ENCODE measurements at regions not wholly inside any gene's neighbourhood (a gene's known extent, or its start where the extent isn't known, plus 50 kb on each side); places are given as distances from the start of the nearest gene placed in this dataset.
"Not testable (repeated sequence)": the region's sequence is repeated elsewhere in the genome, so short reads cannot be mapped to it uniquely, and the experiment has no call there.

DNA sequence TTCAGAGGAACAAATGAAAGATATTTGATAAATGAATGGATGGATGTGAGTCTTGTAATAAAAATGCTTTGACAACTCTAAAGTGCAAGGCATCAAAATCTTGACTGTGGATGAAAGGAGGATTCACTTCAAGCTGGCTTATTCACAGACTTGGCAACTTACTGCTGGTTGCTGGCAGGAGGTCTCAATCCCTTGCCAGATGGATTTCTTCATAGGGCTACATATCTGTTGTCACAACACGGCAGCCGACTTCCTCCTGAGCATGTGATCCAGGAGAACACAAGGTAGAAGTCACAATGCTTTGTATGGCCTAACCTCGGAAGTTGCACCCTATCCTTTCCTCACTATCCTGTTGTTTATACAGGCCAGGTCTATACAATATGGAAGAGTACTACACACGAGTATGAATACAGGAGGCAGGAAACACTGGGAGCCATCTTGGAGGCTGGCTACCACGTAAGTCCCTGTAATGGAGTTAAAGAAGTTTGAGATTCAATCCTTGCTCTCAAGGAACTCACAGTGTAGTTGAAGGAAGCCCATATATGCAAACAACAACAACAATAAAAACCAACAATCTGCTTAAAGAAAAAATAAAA is 97.9 kb downstream of the ID4 start:
- peaks cover under 1 to 5% of the 10 kb centered on the region in 2 donors for H3K27me3 Mint-ChIP-seq
- no peaks in the 10 kb centered on the region for H3K9me3 Mint-ChIP-seq
- no peak overlapping the region for H3K4me3 Mint-ChIP-seq
- no peaks in the 10 kb centered on the region for H3K4me1 Mint-ChIP-seq (ENCODE audit: low read depth in 2 of 2)
- DNase-seq (ENCODE audit: low spot score) (no peak), ATAC-seq (no peak)
- H3K36me3 Mint-ChIP-seq, result no peaks in the 10 kb centered on the region
- no peak overlapping the region for H3K27ac Mint-ChIP-seq

DNA sequence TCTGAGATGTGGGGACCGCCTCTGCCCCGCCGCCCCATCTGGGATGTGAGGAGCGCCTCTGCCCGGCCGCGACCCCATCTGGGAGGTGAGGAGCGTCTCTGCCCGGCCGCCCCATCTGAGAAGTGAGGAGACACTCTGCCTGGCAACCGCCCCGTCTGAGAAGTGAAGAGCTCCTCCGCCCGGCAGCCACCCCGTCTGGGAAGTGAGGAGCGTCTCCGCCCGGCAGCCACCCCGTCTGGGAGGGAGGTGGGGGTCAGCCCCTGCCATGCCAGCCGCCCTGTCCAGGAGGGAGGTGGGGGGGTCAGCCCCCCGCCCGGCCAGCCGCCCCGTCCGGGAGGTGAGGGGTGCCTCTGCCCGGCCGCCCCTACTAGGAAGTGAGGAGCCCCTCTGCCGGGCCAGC is 102.2 kb downstream of the ID4 start:
- H3K27me3 Mint-ChIP-seq; H3K4me3 Mint-ChIP-seq; ATAC-seq; H3K9me3 Mint-ChIP-seq; DNase-seq (ENCODE audit: low spot score); H3K4me1 Mint-ChIP-seq (ENCODE audit: low read depth in 2 of 2); H3K27ac Mint-ChIP-seq; H3K36me3 Mint-ChIP-seq: not testable (repeated sequence)

DNA sequence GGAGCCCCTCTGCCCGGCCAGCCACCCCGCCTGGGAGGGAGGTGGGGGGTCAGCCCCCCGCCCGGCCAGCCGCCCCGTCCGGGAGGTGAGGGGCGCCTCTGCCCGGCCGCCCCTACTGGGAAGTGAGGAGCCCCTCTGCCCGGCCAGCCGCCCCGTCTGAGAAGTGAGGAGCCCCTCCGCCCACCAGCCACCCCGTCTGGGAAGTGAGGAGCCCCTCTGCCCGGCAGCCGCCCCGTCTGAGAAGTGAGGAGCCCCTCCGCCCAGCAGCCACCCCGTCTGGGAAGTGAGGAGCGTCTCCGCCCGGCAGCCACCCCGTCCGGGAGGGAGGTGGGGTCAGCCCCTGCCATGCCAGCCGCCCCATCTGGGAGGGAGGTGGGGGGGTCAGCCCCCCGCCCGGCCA is 102.8 kb downstream of the ID4 start:
- H3K36me3 Mint-ChIP-seq; H3K4me3 Mint-ChIP-seq; H3K4me1 Mint-ChIP-seq (ENCODE audit: low read depth in 2 of 2); DNase-seq (ENCODE audit: low spot score); H3K27ac Mint-ChIP-seq; H3K27me3 Mint-ChIP-seq; ATAC-seq; H3K9me3 Mint-ChIP-seq: not testable (repeated sequence)

DNA sequence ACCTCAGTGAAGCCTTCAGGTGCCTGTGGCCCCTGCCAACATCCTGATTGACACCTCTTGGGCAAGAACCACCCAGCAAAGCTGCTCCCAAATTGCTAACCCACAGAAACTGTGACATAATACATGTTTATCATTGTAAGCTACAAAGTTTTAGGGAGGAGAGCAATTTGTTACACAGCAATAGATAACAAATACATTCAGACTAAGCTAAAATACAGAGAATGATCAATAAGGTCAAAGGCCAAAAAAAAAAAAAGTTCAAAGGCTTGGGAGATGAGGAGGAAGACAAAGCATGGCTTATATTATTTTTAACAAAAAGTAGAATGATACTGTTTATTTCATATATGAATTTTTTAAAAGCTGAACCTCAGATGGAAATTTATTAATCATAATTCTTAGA is 105.9 kb downstream of the ID4 start:
- H3K4me1 Mint-ChIP-seq (ENCODE audit: low read depth in 2 of 2), result no peaks in the 10 kb centered on the region
- no peaks in the 10 kb centered on the region for H3K9me3 Mint-ChIP-seq
- H3K4me3 Mint-ChIP-seq, result no peak overlapping the region
- no peaks in the 10 kb centered on the region for H3K36me3 Mint-ChIP-seq
- DNase-seq (ENCODE audit: low spot score) (no peak), ATAC-seq (no peak)
- H3K27me3 Mint-ChIP-seq, result peaks cover 10 to 16% of the 10 kb centered on the region in 2 donors
- no peak overlapping the region for H3K27ac Mint-ChIP-seq

DNA sequence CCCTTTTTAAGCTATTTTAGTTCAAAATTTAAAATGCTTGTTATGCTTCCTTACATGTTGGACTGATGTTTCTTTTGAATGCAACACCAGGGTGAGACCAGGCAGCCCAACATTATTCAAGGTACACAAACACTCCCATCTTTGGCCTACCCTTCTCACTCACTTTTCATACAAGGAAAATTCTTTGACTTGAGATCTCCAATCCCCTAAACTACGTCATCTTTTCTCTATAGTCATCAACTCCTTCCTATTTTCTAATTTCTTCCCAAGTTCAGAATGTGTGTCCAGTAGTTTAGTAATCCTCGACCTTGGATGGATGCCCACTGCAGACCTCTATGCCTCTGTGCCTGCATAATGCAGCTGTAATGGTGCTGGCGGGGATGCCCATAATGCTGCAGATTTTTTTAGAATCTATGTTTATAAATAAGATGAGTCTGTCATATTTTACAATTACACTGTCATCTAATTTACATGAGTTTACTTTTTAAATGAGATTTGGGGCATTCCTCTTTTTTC is 108.7 kb downstream of the ID4 start:
- peaks cover 19 to 23% of the 10 kb centered on the region in 2 donors for H3K27me3 Mint-ChIP-seq
- ATAC-seq (no peak), DNase-seq (ENCODE audit: low spot score) (no peak)
- no peak overlapping the region for H3K4me3 Mint-ChIP-seq
- no peaks in the 10 kb centered on the region for H3K4me1 Mint-ChIP-seq (ENCODE audit: low read depth in 2 of 2)
- no peaks in the 10 kb centered on the region for H3K36me3 Mint-ChIP-seq
- no peaks in the 10 kb centered on the region for H3K9me3 Mint-ChIP-seq
- no peak overlapping the region for H3K27ac Mint-ChIP-seq

DNA sequence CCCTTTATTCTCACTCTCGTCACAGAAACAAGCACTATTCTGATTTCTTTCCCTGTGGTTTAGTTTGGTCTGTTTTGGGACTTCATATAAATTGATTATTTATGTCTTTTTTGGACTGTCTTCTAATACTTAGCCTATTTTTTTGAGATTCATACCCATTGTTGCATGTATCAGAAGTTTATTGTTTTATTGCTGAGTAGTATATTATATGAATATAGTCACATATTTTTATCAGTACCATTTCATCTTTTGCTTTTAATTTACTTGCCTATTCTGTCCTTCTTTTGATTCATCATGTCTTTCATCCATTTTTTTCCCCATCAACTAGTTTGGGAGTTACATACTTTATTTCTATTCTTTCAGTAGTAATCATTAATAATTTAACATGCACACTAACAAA is 112.0 kb downstream of the ID4 start:
- no peak for ATAC-seq
- H3K27me3 Mint-ChIP-seq, result peaks cover 18 to 33% of the 10 kb centered on the region in 2 donors
- no peaks in the 10 kb centered on the region for H3K4me1 Mint-ChIP-seq (ENCODE audit: low read depth in 2 of 2)
- H3K9me3 Mint-ChIP-seq, result peaks cover 4% of the 10 kb centered on the region
- no peak overlapping the region for H3K27ac Mint-ChIP-seq
- H3K36me3 Mint-ChIP-seq, result peaks cover 6% of the 10 kb centered on the region
- DNase-seq (ENCODE audit: low spot score), result no peak
- H3K4me3 Mint-ChIP-seq, result no peak overlapping the region

DNA sequence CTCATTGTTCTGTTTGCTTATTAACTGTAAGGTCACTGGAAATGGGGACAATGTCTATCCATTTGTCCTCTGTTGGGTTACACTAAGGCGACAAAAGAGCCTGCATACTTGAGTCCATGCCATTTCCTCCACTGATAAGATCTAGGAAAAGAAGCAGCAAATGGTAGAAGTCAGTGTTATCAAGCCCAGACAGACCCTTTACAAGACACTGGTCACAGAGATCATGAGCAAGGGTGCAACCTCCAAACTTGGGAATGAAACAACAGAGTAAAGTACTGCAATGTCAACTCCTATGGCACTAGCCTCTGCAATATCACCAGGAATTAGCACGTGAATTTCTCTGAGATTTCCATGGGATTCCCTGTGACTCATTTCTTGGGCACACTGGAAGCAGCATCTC is 126.9 kb downstream of the ID4 start:
- Mint-ChIP-seq H3K4me3 (no peak overlapping the region), H3K36me3 (no peaks in the 10 kb centered on the region), H3K9me3 (no peaks in the 10 kb centered on the region), H3K27ac (no peak overlapping the region), H3K27me3 (peaks cover 7 to 20% of the 10 kb centered on the region in 2 donors), H3K4me1 (ENCODE audit: low read depth in 2 of 2) (no peaks in the 10 kb centered on the region)
- no peak for ATAC-seq
- no peak for DNase-seq (ENCODE audit: low spot score)

DNA sequence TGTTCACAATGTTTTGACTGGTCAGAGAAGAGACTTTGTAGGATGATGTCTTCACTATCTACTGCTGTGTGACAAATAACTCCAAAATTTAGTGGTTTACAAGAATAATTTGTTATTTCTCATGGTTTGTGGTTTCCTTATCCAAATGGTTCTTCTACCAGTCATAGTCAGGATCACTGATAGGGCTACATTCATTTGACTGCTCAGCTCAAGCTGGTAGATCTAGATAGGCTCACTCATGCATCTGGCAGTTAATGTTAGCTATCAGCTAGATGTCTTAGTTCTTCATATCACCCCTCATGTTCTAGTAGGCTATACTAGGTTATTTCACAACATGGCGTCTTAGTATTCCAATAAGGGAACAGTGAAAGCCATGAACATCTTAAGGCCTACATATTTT is 131.0 kb downstream of the ID4 start:
- no peaks in the 10 kb centered on the region for H3K9me3 Mint-ChIP-seq

DNA sequence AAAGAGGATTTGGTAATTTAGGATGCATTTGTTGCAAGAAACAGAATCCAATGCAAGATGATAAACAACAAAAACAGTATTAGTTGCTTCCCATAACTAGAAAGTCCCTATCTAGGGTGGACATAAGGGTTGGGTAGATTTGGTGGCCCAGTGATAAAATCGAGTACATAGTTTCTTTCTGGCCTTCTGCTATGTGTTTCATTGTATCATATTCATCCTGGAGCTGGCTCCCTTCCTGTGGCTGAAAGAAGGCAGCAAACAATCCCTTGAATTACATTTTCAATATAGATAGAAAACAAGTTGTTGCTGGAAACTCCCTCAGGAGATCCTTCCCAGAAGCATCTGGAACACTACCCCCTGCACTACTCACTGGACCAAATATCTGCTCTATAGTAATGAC is 135.1 kb downstream of the ID4 start:
- H3K27ac Mint-ChIP-seq, result no peak overlapping the region
- DNase-seq (ENCODE audit: low spot score), result no peak
- H3K9me3 Mint-ChIP-seq, result no peaks in the 10 kb centered on the region
- no peak overlapping the region for H3K4me3 Mint-ChIP-seq
- H3K27me3 Mint-ChIP-seq, result peaks cover 12 to 25% of the 10 kb centered on the region in 2 donors
- no peaks in the 10 kb centered on the region for H3K4me1 Mint-ChIP-seq (ENCODE audit: low read depth in 2 of 2)
- H3K36me3 Mint-ChIP-seq, result no peaks in the 10 kb centered on the region
- ATAC-seq, result no peak

More for the DNA sequence above, 131.0 kb downstream of the ID4 start:
- DNase-seq (ENCODE audit: low spot score) (no peak), ATAC-seq (no peak)
- H3K4me3 Mint-ChIP-seq, result no peak overlapping the region
- H3K4me1 Mint-ChIP-seq (ENCODE audit: low read depth in 2 of 2), result no peaks in the 10 kb centered on the region
- no peak overlapping the region for H3K27ac Mint-ChIP-seq
- H3K36me3 Mint-ChIP-seq, result no peaks in the 10 kb centered on the region
- H3K27me3 Mint-ChIP-seq, result peaks cover 0 to 19% of the 10 kb centered on the region in 2 donors

DNA sequence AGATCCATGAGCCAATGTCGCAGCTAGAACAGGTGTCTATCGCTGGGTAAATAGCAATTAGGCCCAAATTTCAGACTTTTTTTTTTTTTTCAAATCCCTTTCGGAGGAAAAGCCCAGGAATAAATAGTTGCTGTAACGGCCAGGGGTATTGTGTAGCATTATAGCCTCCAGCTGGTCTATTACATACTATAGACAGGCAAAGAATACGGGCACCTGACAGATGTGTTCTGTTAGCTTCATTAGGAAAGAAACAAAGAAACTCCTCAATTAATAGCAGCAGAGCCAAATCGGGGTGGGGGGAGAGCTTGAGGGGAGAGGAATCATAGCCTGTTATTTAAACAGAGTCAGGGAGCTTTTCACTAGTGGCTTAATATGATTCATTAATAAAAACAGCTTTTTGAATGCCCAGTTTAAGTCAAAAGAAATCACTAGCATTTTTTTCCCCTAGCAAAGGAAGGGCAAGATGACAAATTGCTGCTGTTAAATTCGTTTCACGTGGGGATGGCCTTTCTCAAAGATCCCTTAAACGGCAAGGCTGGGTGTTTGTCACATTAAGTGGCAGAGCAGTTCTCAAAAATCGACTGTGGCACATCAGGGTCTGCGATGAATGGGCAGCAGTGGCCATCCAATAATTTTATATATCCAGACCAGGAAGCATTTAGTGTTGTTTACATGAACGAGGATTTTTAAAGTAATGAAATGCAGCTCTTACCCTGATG is 139.4 kb downstream of the ID4 start:
- ATAC-seq (no peak), DNase-seq (ENCODE audit: low spot score) (no peak)
- Mint-ChIP-seq H3K4me3 (no peak overlapping the region), H3K4me1 (ENCODE audit: low read depth in 2 of 2) (no peaks in the 10 kb centered on the region), H3K36me3 (no peaks in the 10 kb centered on the region), H3K27ac (no peak overlapping the region), H3K27me3 (peaks cover 13 to 37% of the 10 kb centered on the region in 2 donors), H3K9me3 (no peaks in the 10 kb centered on the region)

DNA sequence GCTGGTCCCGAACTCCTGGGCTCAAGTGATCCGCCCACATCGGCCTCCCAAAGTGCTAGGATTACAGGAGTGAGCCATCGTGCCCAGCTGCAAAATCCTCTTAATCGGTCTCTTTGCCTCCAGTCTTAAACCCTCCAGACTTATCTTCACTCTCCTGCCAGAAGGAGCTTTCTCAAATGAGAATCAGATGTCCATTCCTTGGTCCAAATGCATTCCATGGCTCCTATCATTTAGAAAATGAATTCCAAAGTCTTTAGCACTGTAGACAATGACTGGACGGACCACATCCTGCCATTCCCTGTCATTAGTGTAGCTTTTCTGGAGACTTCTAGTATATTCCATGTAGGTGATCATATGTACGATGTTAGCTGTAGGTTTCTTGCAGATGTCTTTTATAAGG is 141.9 kb downstream of the ID4 start:
- Mint-ChIP-seq H3K9me3 (no peaks in the 10 kb centered on the region), H3K36me3 (no peaks in the 10 kb centered on the region), H3K27ac (no peak overlapping the region), H3K4me3 (no peak overlapping the region), H3K4me1 (ENCODE audit: low read depth in 2 of 2) (no peaks in the 10 kb centered on the region), H3K27me3 (peaks cover 33 to 59% of the 10 kb centered on the region in 2 donors)
- DNase-seq (ENCODE audit: low spot score), result no peak
- ATAC-seq, result no peak

DNA sequence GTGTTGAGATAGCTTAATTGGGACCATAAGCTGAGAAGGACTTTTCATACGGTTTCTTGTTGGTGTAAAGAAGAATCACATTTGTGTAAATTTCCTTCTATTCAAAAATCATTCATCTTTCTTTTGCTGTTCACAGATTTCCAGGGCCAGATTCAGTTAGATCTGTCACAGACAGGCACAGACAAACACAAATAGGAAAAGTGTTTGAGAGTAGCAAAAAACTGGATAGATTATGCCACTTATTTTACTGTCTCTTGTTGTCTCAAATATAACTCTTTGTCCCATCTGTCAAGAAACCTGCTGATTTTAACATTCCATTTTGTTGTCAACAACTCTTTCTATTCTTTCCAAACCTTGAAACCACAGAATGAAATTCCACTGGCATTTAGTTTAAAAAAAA is 142.8 kb downstream of the ID4 start:
- Mint-ChIP-seq H3K36me3 (no peaks in the 10 kb centered on the region), H3K4me3 (no peak overlapping the region), H3K9me3 (no peaks in the 10 kb centered on the region), H3K27me3 (peaks cover 31 to 56% of the 10 kb centered on the region in 2 donors), H3K27ac (no peak overlapping the region), H3K4me1 (ENCODE audit: low read depth in 2 of 2) (no peaks in the 10 kb centered on the region)
- no peak for DNase-seq (ENCODE audit: low spot score)
- ATAC-seq, result no peak

DNA sequence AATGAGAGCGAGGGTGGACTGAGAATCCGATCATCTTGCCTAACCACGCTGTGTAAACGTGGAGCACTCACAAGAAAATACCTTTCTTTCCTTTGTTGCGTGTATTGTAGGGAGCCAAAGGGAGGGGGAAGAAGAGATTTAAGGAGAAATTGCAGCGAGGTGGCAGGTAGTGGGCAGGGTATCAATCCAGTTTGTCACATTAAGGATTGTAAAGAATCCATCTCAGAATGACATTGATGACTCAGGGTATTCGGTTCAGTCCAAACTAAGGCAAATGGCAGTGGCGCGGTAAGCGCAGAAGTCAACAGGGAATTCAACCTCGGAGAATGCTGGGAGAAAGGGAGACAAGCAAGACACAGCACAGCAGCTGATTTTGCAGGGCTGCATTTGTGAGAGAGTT is 146.2 kb downstream of the ID4 start:
- Mint-ChIP-seq H3K4me3 (no peak overlapping the region), H3K9me3 (no peaks in the 10 kb centered on the region), H3K27ac (no peak overlapping the region), H3K36me3 (no peaks in the 10 kb centered on the region), H3K27me3 (peaks cover 38 to 54% of the 10 kb centered on the region in 2 donors), H3K4me1 (ENCODE audit: low read depth in 2 of 2) (no peaks in the 10 kb centered on the region)
- ATAC-seq, result no peak
- DNase-seq (ENCODE audit: low spot score), result no peak

DNA sequence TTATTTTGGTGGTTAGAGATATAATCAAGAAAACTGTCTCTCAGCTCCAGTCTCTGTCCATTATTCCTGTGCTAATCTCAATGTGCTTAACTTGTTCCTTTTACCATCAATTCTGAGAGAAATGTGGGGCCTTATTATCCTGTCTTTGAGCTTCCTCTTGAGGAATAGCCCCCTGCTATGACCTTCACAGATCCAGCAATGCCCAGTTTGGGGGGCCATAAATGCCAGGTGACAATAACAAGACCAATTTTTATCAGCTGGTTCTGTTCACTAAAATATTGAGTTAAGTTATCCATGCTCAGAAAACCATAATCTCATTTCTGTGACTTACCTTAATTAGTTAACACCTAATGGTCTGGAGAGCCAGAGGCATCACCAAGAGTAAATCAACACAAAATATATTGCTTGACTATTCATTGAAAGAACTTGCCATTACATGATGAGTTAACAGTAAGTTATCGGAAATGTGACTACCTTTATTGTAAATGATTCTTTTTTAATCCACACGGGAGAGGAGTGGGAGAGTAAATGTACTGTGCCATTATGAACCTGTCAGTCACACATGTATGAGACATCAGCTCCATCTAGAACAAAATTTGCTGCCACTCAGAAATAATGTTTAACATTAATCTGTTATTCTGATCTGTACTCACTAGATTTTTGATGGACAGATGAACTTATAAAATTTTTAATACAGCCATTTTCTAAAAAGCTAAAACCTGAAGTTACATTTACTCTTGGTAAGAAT is 149.7 kb downstream of the ID4 start:
- no peak overlapping the region for H3K27ac Mint-ChIP-seq
- no peak for ATAC-seq
- no peaks in the 10 kb centered on the region for H3K36me3 Mint-ChIP-seq
- H3K4me3 Mint-ChIP-seq, result no peak overlapping the region
- peaks cover 0 to 3% of the 10 kb centered on the region in 2 donors for H3K4me1 Mint-ChIP-seq (ENCODE audit: low read depth in 2 of 2)
- no peak for DNase-seq (ENCODE audit: low spot score)
- no peaks in the 10 kb centered on the region for H3K9me3 Mint-ChIP-seq
- peaks cover 36 to 49% of the 10 kb centered on the region in 2 donors for H3K27me3 Mint-ChIP-seq

Data from natural killer cell treated with Interleukin-12 subunit alpha and Interleukin-12 subunit beta and Interleukin-15 and Interleukin-18, amount 100 ng/mL, for 72 hours (primary cell).